ENCODE measurements at regions not wholly inside any gene's neighbourhood (a gene's known extent, or its start where the extent isn't known, plus 50 kb on each side); places are given as distances from the start of the nearest gene placed in this dataset.

DNA sequence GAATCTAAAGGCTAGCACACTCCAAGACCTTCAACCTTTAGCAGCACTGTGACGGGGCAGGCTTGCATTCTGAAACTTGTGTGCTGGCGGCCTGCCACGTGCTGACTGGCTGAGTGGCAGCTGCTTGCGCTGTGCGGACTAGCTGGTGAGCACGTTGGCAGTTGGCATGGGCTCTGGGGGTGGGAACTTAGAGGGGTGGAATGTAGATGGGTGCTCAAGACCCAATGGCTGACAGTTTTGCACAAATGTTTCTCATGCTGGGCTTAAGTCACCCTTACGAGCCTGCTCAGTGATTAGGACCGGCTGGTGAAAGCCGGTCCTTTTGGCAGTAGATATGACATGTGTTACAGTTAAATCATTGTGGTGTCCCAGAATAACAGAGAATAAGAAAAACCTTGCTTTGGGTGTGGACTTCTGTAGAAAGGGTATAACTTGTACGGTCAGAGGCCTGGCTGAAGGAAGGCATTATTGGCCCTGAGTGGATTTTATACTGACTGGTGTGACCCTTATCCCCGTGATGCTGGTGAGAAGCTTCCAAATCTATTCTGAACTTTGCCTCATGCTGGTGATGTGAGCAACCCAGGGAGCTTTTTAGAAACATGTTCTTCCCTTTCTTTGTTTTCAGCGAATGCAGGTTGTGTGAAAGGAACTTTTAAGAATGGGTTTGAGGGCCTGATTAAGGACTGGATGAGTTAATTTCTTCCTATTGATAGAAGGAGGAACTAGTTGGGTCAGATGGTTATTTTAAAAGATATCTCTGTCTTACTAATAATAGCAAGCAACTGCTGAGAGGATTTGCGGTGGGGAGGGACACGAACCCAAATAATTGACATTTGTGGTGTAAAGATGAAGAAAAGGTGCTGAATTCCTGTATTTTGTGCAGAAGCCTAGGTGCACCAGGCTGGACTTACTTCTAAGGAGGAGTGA lies 107.4 kb upstream of the SLC4A4 start:
- no peak for TF ChIP-seq ZFP30 (CRISPR knock-in tag; IDR thresholded peaks at IDR 0.05)
- TF ChIP-seq TCF4 (CRISPR knock-in tag; IDR thresholded peaks at IDR 0.05; ENCODE audit: borderline replicate concordance), result no peak
- no peak for TF ChIP-seq CSDC2 (CRISPR knock-in tag; IDR thresholded peaks at IDR 0.05)
- TF ChIP-seq ZNF8 (CRISPR knock-in tag; IDR thresholded peaks at IDR 0.05), result no peak
- no peak for TF ChIP-seq ARNTL (CRISPR knock-in tag; IDR thresholded peaks at IDR 0.05; ENCODE audit: borderline replicate concordance, low read depth)
- no peak for TF ChIP-seq ZC3H10 (CRISPR knock-in tag; IDR thresholded peaks at IDR 0.05)
- TF ChIP-seq PATZ1 (CRISPR knock-in tag; IDR thresholded peaks at IDR 0.05; ENCODE audit: borderline replicate concordance), result no peak
- no peak for TF ChIP-seq GLIS3 (CRISPR knock-in tag; IDR thresholded peaks at IDR 0.05)
- TF ChIP-seq ZNF70 (CRISPR knock-in tag; IDR thresholded peaks at IDR 0.05), result no peak
- TF ChIP-seq SNAI2 (CRISPR knock-in tag; IDR thresholded peaks at IDR 0.05), result no peak
- TF ChIP-seq, protein P1, sequence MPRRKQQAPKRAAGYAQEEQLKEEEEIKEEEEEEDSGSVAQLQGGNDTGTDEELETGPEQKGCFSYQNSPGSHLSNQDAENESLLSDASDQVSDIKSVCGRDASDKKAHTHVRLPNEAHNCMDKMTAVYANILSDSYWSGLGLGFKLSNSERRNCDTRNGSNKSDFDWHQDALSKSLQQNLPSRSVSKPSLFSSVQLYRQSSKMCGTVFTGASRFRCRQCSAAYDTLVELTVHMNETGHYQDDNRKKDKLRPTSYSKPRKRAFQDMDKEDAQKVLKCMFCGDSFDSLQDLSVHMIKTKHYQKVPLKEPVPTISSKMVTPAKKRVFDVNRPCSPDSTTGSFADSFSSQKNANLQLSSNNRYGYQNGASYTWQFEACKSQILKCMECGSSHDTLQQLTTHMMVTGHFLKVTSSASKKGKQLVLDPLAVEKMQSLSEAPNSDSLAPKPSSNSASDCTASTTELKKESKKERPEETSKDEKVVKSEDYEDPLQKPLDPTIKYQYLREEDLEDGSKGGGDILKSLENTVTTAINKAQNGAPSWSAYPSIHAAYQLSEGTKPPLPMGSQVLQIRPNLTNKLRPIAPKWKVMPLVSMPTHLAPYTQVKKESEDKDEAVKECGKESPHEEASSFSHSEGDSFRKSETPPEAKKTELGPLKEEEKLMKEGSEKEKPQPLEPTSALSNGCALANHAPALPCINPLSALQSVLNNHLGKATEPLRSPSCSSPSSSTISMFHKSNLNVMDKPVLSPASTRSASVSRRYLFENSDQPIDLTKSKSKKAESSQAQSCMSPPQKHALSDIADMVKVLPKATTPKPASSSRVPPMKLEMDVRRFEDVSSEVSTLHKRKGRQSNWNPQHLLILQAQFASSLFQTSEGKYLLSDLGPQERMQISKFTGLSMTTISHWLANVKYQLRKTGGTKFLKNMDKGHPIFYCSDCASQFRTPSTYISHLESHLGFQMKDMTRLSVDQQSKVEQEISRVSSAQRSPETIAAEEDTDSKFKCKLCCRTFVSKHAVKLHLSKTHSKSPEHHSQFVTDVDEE (CRISPR knock-in tag; IDR thresholded peaks at IDR 0.05), result no peak
- TF ChIP-seq, protein P2, sequence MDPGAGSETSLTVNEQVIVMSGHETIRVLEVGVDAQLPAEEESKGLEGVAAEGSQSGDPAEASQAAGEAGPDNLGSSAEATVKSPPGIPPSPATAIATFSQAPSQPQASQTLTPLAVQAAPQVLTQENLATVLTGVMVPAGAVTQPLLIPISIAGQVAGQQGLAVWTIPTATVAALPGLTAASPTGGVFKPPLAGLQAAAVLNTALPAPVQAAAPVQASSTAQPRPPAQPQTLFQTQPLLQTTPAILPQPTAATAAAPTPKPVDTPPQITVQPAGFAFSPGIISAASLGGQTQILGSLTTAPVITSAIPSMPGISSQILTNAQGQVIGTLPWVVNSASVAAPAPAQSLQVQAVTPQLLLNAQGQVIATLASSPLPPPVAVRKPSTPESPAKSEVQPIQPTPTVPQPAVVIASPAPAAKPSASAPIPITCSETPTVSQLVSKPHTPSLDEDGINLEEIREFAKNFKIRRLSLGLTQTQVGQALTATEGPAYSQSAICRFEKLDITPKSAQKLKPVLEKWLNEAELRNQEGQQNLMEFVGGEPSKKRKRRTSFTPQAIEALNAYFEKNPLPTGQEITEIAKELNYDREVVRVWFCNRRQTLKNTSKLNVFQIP (CRISPR knock-in tag; IDR thresholded peaks at IDR 0.05; ENCODE audit: borderline replicate concordance, low read depth), result no peak
- no peak for TF ChIP-seq RARB (CRISPR knock-in tag; IDR thresholded peaks at IDR 0.05)
- TF ChIP-seq TOX (CRISPR knock-in tag; IDR thresholded peaks at IDR 0.05; ENCODE audit: borderline replicate concordance), result no peak
- TF ChIP-seq ESRRG (CRISPR knock-in tag; IDR thresholded peaks at IDR 0.05), result no peak
- TF ChIP-seq, protein P3, sequence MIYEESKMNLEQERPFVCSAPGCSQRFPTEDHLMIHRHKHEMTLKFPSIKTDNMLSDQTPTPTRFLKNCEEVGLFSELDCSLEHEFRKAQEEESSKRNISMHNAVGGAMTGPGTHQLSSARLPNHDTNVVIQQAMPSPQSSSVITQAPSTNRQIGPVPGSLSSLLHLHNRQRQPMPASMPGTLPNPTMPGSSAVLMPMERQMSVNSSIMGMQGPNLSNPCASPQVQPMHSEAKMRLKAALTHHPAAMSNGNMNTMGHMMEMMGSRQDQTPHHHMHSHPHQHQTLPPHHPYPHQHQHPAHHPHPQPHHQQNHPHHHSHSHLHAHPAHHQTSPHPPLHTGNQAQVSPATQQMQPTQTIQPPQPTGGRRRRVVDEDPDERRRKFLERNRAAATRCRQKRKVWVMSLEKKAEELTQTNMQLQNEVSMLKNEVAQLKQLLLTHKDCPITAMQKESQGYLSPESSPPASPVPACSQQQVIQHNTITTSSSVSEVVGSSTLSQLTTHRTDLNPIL (CRISPR knock-in tag; IDR thresholded peaks at IDR 0.05; ENCODE audit: low read depth), result no peak
- no peak for TF ChIP-seq ZNF565 (CRISPR knock-in tag; conservative IDR thresholded peaks at IDR 0.05; ENCODE audit: low read depth)
- no peak for TF ChIP-seq PPARA (CRISPR knock-in tag; IDR thresholded peaks at IDR 0.05; ENCODE audit: borderline replicate concordance)
- TF ChIP-seq, protein P4, sequence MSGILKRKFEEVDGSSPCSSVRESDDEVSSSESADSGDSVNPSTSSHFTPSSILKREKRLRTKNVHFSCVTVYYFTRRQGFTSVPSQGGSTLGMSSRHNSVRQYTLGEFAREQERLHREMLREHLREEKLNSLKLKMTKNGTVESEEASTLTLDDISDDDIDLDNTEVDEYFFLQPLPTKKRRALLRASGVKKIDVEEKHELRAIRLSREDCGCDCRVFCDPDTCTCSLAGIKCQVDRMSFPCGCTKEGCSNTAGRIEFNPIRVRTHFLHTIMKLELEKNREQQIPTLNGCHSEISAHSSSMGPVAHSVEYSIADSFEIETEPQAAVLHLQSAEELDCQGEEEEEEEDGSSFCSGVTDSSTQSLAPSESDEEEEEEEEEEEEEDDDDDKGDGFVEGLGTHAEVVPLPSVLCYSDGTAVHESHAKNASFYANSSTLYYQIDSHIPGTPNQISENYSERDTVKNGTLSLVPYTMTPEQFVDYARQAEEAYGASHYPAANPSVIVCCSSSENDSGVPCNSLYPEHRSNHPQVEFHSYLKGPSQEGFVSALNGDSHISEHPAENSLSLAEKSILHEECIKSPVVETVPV (CRISPR knock-in tag; IDR thresholded peaks at IDR 0.05), result no peak
- peak; percentile 51; the same call in 2 of the 3 replicates for ATAC-seq

- ATAC-seq, result no peak
Measured at GRCh38 chr4:71232056-71232430, 106.8 kb upstream of the SLC4A4 start.

DNA sequence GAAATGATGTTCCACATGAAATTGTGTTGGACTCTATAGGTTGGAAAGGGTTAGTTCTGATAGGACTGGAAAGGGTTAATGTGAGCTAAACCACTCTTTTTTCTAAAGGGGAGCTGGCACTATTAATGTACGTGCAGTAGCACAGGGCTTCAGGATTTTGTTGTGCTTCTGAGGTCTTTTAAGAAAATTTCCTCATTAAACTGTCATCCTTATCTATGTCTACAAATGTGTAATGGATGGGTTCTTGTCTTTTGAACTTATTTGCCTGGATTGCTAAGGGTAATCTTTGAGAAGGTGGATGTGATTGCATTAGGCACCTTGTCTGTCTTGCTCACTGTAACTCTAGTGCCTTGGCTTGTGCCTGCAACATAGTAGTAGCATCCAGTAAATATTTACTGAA lies 106.0 kb upstream of the SLC4A4 start:
- no peak for ATAC-seq
- no peak for TF ChIP-seq RARB (CRISPR knock-in tag; IDR thresholded peaks at IDR 0.05)
- no peak for TF ChIP-seq OSR1 (CRISPR knock-in tag; IDR thresholded peaks at IDR 0.05)
- no peak for TF ChIP-seq CSDC2 (CRISPR knock-in tag; IDR thresholded peaks at IDR 0.05)
- no peak for TF ChIP-seq TOX (CRISPR knock-in tag; IDR thresholded peaks at IDR 0.05; ENCODE audit: borderline replicate concordance)
- TF ChIP-seq ZFP3 (CRISPR knock-in tag; IDR thresholded peaks at IDR 0.05), result no peak
- no peak for TF ChIP-seq ARNTL (CRISPR knock-in tag; IDR thresholded peaks at IDR 0.05; ENCODE audit: borderline replicate concordance, low read depth)
- no peak for TF ChIP-seq SNAI2 (CRISPR knock-in tag; IDR thresholded peaks at IDR 0.05)
- no peak for TF ChIP-seq GLIS3 (CRISPR knock-in tag; IDR thresholded peaks at IDR 0.05)
- TF ChIP-seq ZFP30 (CRISPR knock-in tag; IDR thresholded peaks at IDR 0.05), result no peak
- no peak for TF ChIP-seq ZNF70 (CRISPR knock-in tag; IDR thresholded peaks at IDR 0.05)
- TF ChIP-seq, protein P4 (CRISPR knock-in tag; IDR thresholded peaks at IDR 0.05), result no peak
- no peak for TF ChIP-seq TCF4 (CRISPR knock-in tag; IDR thresholded peaks at IDR 0.05; ENCODE audit: borderline replicate concordance)
- TF ChIP-seq, protein P2 (CRISPR knock-in tag; IDR thresholded peaks at IDR 0.05; ENCODE audit: borderline replicate concordance, low read depth), result no peak
- no peak for TF ChIP-seq BACH2 (CRISPR knock-in tag; IDR thresholded peaks at IDR 0.05; ENCODE audit: borderline replicate concordance)
- no peak for TF ChIP-seq PPARA (CRISPR knock-in tag; IDR thresholded peaks at IDR 0.05; ENCODE audit: borderline replicate concordance)
- no peak for TF ChIP-seq ESRRG (CRISPR knock-in tag; IDR thresholded peaks at IDR 0.05)
- TF ChIP-seq ZNF565 (CRISPR knock-in tag; conservative IDR thresholded peaks at IDR 0.05; ENCODE audit: low read depth), result no peak
- TF ChIP-seq ISL1 (CRISPR knock-in tag; IDR thresholded peaks at IDR 0.05), result no peak

More at GRCh38 chr4:71232056-71232430, 106.8 kb upstream of the SLC4A4 start:
- TF ChIP-seq PPARA (CRISPR knock-in tag; IDR thresholded peaks at IDR 0.05; ENCODE audit: borderline replicate concordance), result no peak
- no peak for TF ChIP-seq ZC3H10 (CRISPR knock-in tag; IDR thresholded peaks at IDR 0.05)
- no peak for TF ChIP-seq CSDC2 (CRISPR knock-in tag; IDR thresholded peaks at IDR 0.05)

Data from SK-N-SH treated with all-trans-retinoic acid at 6 μM for 48 hours (cell line).